AG09319 (cell line): ENCODE measurements at regions not wholly inside any gene's neighbourhood (a gene's known extent, or its start where the extent isn't known, plus 50 kb on each side); places are given as distances from the start of the nearest gene placed in this dataset.
"Not testable (repeated sequence)": the region's sequence is repeated elsewhere in the genome, so short reads cannot be mapped to it uniquely, and the experiment has no call there.

Source experiments
- DNase-seq: peaks from one replicate; pipeline ENCODE4 v3.0.0-alpha.2; 2010; ENCODE audit warnings: low read depth; ENCODE audit errors: extremely low read depth
- TF ChIP-seq, protein P1 (sequence below): IDR thresholded peaks from 2 replicates; pipeline ENCODE4 v1.5.1; 2011; ENCODE audit warnings: low read depth, mild to moderate bottlenecking, inconsistent platforms, low read length, moderate library complexity

DNA sequence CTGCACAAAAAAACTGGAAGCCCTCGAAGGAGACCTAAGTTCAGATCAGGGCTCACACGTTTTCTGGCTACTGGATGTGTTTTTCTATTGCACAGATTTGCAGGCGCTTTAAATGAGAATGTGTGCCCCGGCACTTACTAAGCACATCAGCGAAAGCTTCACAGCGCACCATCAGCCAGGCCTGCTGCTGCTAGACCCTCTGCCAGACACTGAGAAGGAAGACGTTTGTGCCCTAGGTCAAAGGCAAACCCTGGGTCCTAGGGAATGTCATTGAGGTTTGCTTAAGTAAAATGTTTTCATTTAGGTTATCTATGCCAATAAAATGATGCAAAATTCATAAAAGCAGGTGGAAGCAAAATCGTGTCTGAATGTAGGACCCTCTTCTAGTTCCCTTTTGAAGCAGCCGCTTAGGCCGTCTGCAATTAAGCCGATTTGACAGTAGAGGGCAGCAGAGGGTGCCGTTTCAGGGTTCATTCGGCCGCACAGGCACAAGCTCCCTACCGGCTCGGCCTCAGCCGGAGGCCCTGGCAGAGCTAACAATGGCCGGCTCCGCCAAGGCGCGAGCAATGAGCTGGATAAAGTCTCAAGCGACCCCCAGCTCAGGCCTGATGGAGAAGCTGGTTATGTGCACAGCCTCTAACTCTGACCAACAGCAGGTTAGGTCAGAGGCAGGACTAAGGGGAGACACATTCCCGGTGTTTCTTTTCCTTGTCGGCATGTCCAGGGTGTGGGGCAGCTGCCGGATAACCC is 107.2 kb upstream of the FOXA2 start:
- DNase-seq, result peak; percentile 36
- TF ChIP-seq, protein P1, sequence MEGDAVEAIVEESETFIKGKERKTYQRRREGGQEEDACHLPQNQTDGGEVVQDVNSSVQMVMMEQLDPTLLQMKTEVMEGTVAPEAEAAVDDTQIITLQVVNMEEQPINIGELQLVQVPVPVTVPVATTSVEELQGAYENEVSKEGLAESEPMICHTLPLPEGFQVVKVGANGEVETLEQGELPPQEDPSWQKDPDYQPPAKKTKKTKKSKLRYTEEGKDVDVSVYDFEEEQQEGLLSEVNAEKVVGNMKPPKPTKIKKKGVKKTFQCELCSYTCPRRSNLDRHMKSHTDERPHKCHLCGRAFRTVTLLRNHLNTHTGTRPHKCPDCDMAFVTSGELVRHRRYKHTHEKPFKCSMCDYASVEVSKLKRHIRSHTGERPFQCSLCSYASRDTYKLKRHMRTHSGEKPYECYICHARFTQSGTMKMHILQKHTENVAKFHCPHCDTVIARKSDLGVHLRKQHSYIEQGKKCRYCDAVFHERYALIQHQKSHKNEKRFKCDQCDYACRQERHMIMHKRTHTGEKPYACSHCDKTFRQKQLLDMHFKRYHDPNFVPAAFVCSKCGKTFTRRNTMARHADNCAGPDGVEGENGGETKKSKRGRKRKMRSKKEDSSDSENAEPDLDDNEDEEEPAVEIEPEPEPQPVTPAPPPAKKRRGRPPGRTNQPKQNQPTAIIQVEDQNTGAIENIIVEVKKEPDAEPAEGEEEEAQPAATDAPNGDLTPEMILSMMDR, result peak; percentile 91

DNA sequence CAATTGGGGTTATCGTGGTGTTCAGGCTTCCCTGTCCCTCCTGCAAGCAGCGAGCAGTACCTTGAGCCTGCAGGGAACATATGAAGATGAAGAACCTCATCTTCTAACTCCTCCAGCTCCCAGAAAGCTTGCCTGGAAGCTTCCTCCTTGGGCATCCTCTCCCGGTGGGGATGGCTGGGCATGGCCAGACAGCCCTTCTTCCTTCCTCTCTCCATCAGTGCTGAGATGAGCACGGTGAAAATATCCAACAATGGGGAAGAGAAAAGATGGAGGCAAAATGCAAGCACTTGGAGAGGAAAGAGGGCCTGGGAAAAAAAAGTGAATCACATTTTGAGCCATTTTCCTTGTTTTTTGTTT is 107.7 kb upstream of the FOXA2 start:
- TF ChIP-seq, protein P1, result no peak
- no peak for DNase-seq

DNA sequence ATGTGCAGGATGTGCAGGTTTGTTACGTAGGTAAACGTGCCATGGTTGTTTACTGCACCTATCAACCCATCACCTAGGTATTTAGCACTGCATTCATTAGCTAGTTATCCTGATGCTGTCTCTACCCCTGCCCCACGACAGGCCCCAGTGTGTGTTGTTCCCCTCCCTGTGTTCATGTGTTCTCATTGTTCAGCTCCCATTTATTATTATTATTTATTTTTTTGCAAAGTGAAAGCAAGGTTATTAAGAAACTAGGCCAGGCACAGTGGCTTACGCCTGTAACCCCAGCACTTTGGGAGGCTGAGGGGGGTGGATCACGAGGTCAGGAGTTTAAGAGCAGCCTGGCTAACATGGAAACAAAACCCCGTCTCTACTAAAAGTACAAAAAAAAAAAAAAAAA is 108.2 kb upstream of the FOXA2 start:
- DNase-seq, result not testable (repeated sequence)

DNA sequence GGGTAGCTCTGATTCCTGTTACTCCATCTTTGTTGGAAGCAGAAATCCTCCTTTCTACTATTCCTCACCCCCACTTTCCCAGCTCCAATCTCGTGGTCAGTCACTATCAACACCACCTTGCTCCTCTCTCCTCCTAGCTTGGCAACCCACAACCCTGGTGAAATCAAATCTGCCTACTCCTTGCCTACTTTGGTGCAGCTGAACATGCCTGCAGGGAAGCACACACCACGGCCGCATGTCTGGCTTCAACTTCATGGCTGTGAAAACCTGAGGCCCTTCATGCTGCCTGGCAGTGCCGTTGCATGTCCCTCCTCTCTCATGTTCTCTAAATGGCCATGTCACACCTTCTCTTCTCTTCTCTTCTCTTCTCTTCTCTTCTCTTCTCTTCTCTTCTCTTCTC is 112.4 kb upstream of the FOXA2 start:
- DNase-seq, result no peak
- TF ChIP-seq, protein P1, result no peak

DNA sequence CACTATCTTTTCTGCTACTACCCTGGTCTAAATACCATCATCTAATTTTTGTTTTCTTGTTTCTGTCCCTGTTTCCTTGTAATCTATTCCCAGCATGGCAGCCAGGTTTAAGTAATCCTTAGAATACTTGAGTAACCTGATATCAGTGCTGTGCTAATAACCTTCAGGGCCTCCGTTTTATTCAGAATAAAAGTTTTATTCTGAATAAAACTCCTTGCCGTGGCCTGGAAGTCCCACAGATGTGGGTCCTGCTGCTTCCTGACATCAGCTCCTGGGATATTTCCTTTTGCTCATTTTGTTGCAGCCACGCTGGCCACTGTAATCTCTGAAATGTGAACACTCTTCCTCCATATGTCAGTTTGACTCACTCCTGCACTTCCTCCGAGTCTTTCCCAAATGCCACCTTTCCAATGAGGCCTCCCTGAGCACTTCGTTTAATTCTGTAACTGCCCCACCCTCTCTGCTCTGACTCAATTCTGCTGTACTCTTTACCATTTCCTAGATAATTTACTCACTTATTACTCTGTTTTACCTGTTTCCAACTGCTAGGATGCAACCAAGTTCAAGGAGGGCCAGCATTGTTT is 114.0 kb upstream of the FOXA2 start:
- DNase-seq, result no peak
- TF ChIP-seq, protein P1, result no peak

DNA sequence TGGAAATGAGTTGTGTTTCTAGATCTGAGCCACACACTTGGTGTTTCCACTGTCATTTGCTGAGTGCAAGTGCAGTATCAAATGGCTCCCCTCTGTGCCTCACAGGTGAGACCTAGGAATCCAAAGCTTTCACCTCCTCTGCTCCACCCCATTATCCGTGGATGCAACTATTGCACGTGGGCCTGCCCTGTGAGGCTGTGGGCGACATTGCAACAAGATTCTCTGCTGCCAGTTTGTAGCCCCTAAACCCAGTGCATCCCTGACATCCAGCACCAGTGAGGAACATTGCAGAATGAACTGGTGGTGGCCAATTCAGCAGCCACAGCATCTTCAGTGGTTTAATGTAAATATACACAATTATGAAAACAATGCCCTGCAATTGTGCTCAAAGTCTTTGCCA is 115.0 kb upstream of the FOXA2 start:
- TF ChIP-seq, protein P1, result no peak
- no peak for DNase-seq

DNA sequence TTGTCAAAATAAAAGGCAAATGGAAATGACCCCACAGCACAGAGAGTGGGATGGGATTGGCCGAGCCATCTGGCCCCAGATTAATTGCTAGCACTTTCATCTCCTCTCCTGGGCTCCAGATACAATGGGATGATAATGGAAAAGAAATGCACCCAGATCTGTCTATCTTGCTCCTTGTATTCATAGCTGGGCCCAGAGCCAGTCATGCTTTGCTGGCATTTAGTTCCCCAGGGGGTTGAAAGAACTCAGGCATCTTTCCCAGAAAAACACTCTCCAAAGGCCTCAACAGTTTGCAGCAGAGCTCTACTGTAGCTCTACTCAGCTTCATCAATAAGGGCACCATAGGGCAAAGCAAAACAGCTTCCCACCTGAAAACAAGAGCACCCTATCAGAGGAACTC is 116.0 kb upstream of the FOXA2 start:
- DNase-seq, result no peak

More for the DNA sequence above, 116.0 kb upstream of the FOXA2 start:
- TF ChIP-seq, protein P1, result no peak
